ENCODE measurements at regions not wholly inside any gene's neighbourhood (a gene's known extent, or its start where the extent isn't known, plus 50 kb on each side); places are given as distances from the start of the nearest gene placed in this dataset.
"Not testable (repeated sequence)": the region's sequence is repeated elsewhere in the genome, so short reads cannot be mapped to it uniquely, and the experiment has no call there.

- no peak overlapping the region for H3K4me3 ChIP-seq
- no peaks in the 10 kb centered on the region for H3K27me3 ChIP-seq
- TF ChIP-seq POLR2AphosphoS5 (IDR thresholded peaks at IDR 0.05; ENCODE audit: insufficient read depth in 1 of 2, low read depth in 1 of 2) (no peak), POLR2A (IDR thresholded peaks at IDR 0.05) (no peak), CTCF (IDR thresholded peaks at IDR 0.05) (peak in 1 of 3 experiments; percentile 16)
- no peak for DNase-seq (ENCODE audit: extremely low spot score in 2 of 2)
- H3K27ac ChIP-seq = no peak overlapping the region
- H3K4me1 ChIP-seq = no peaks in the 10 kb centered on the region
- intact Hi-C loops (cut with DNase I) = loop anchor here (5.0 kb wide), 1 partner anchor 231 kb away; no protein-coding TSS in a partner anchor
- no peaks in the 10 kb centered on the region for H3K36me3 ChIP-seq
- no peaks in the 10 kb centered on the region for H3K9me3 ChIP-seq
Measured at GRCh38 chrX:109911046-109911445, 91.9 kb upstream of the TMEM164 start.

GRCh38 chrX:109912993-109913392, 89.9 kb upstream of the TMEM164 start:
- not testable (repeated sequence) for DNase-seq (ENCODE audit: extremely low spot score in 2 of 2); H3K36me3 ChIP-seq

GRCh38 chrX:109914114-109914849, 88.6 kb upstream of the TMEM164 start:
- Histone ChIP-seq H3K9me3 (no peaks in the 10 kb centered on the region), H3K4me3 (no peak overlapping the region), H3K36me3 (no peaks in the 10 kb centered on the region), H3K27ac (no peak overlapping the region), H3K4me1 (no peaks in the 10 kb centered on the region), H3K27me3 (no peaks in the 10 kb centered on the region)
- no peak for DNase-seq (ENCODE audit: extremely low spot score in 2 of 2)
- no peak for TF ChIP-seq POLR2A (IDR thresholded peaks at IDR 0.05)
- no peak for TF ChIP-seq CTCF (IDR thresholded peaks at IDR 0.05)
- no peak for TF ChIP-seq POLR2AphosphoS5 (IDR thresholded peaks at IDR 0.05; ENCODE audit: insufficient read depth in 1 of 2, low read depth in 1 of 2)
- intact Hi-C loops (cut with DNase I) = loop anchor here (5.0 kb wide), 1 partner anchor 228 kb away; no protein-coding TSS in a partner anchor

More at GRCh38 chrX:109912993-109913392, 89.9 kb upstream of the TMEM164 start:
- not testable (repeated sequence) for H3K9me3 ChIP-seq, H3K27me3 ChIP-seq, H3K27ac ChIP-seq, H3K4me3 ChIP-seq, H3K4me1 ChIP-seq
- intact Hi-C loops (cut with DNase I) = loop anchor here (5.0 kb wide), 1 partner anchor 229 kb away; no protein-coding TSS in a partner anchor

- H3K27me3 ChIP-seq = no peaks in the 10 kb centered on the region
- intact Hi-C loops (cut with DNase I) = no loop called here
- no peaks in the 10 kb centered on the region for H3K4me1 ChIP-seq
Measured at GRCh38 chrX:109918753-109919152, 84.2 kb upstream of the TMEM164 start.

GRCh38 chrX:109920325-109920724, 82.6 kb upstream of the TMEM164 start:
- Histone ChIP-seq H3K27me3 (no peaks in the 10 kb centered on the region), H3K27ac (no peak overlapping the region), H3K36me3 (no peaks in the 10 kb centered on the region), H3K4me1 (no peaks in the 10 kb centered on the region), H3K9me3 (no peaks in the 10 kb centered on the region), H3K4me3 (no peak overlapping the region)
- TF ChIP-seq POLR2AphosphoS5 (IDR thresholded peaks at IDR 0.05; ENCODE audit: insufficient read depth in 1 of 2, low read depth in 1 of 2) = no peak
- TF ChIP-seq POLR2A (IDR thresholded peaks at IDR 0.05) = no peak
- TF ChIP-seq CTCF (IDR thresholded peaks at IDR 0.05) = no peak
- intact Hi-C loops (cut with DNase I) = no loop called here
- DNase-seq (ENCODE audit: extremely low spot score in 2 of 2) = no peak

More at GRCh38 chrX:109918753-109919152, 84.2 kb upstream of the TMEM164 start:
- DNase-seq (ENCODE audit: extremely low spot score in 2 of 2) = no peak
- no peaks in the 10 kb centered on the region for H3K36me3 ChIP-seq
- no peaks in the 10 kb centered on the region for H3K9me3 ChIP-seq
- H3K27ac ChIP-seq = no peak overlapping the region
- H3K4me3 ChIP-seq = no peak overlapping the region
- no peak for TF ChIP-seq POLR2A (IDR thresholded peaks at IDR 0.05)
- TF ChIP-seq CTCF (IDR thresholded peaks at IDR 0.05) = no peak
- no peak for TF ChIP-seq POLR2AphosphoS5 (IDR thresholded peaks at IDR 0.05; ENCODE audit: insufficient read depth in 1 of 2, low read depth in 1 of 2)
